HG03378 (cell line): ENCODE measurements at regions not wholly inside any gene's neighbourhood (a gene's known extent, or its start where the extent isn't known, plus 50 kb on each side); places are given as distances from the start of the nearest gene placed in this dataset.
A peak's percentile ranks its signal among the peaks of the same experiment; 100 is the strongest.

Source experiments
- ATAC-seq: cut with Tn5 transposase; IDR thresholded peaks from one replicate; pipeline ENCODE4 v1.9.1; 2021; ENCODE audit warnings: mild to moderate bottlenecking, moderate library complexity; ENCODE audit not compliant: unreplicated experiment

DNA sequence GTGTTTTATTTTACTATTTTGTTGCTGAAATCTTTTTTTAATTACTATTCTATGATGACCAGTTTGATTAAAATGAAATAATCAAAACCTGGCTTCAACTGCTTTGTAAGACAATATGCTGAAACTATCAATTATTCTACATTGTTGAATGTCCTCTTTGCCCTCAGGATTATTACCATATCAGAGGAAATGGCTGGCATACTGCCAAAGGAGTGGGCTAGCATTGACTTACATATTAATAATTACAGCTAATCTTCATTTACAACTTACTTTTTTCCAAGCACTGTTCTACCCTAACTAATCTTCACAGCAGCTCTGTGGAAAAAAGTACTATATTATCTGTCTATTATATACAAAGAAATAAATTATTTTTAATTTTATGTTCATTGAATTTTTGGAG, 560.5 kb downstream of the BCKDHB start:
- no peak for ATAC-seq

DNA sequence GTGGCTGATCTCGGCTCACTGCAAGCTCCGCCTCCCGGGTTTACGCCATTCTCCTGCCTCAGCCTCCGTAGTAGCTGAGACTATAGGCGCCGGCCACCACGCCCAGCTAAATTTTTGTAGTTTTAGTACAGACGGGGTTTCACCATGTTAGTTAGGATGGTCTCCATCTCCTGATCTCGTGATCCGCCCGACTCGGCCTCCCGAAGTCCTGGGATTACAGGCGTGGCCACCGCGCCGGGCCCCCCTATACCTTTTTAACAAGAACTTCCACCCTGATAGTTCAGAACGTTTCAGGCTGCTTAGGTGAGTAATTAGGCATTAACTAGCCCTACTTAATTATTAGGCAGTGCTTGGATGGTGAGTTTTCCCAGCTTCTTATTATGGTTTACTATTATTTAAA, 552.5 kb downstream of the BCKDHB start:
- ATAC-seq = no peak

DNA sequence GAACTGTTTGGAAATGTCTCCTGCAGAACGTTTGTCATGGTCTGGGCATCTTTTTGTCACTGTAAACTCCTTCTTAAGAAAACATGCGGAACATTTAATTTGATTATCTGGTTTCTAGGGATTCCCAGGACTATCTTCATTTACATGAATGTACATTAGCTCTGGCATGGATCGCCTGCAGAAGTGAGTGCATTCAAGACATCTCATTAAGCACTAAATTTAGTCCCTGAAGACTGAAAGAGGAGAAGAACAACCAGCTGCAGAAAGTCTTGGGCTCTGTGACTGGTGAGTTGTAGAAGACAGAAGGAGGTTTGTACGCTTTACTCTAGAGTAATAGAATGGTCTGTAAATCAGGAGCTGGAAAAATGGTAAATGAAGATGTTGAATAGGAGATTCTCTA, 540.7 kb downstream of the BCKDHB start:
- ATAC-seq = no peak

DNA sequence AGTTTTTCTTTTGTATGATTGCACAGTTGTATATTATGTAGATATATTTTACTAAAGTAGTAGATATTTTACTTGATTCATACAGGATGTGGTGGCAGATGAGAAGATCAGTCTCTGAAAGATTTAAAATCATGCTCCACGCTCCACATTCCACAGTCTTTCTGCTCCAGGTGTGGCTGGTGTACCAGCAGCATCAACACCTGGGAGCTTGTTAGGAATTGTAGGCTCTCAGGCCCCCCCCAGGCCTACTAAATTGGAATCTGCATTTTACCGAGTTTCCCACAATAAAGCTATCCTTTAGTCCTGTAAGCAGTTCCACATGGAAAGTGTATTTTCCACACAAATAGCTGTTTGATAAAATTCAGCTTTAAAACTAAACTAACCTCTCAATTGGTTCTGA, 537.4 kb downstream of the BCKDHB start:
- ATAC-seq = no peak

DNA sequence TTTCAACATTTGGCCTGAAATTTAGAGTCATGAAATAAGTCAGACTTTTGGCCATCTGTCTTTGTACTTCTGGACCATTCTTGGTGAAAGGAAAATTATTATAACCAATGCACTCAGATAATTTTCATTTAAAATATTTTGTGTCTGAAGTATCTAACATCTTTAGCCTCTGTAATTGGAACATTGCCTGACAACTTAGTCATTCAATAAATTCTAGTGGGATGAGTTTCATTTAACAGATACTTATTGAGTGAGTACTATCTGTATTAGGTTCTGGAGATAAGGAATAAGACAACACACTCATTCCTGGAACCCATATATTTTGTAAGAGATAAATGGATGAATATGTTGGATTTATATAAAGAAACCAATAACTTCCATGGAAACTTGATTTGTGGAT, 536.0 kb downstream of the BCKDHB start:
- no peak for ATAC-seq

DNA sequence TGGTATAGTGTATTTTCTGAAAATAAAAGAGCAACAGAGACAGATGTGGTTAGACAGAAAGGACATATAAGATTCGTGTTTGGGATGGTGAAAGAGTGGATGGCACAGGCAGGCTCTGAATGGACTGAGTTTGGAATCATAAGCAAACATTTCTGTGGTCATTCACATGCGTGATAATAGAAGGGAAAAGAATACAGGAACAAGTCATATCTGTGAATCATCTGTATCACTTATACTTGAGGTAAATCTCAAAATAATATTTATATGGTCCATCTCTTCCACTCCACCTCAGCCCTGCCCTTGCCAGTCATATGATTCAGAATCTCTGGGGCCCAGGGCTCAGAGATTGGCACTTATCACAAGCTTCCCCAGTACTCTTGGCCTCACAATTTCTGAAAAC, 535.1 kb downstream of the BCKDHB start:
- no peak for ATAC-seq

DNA sequence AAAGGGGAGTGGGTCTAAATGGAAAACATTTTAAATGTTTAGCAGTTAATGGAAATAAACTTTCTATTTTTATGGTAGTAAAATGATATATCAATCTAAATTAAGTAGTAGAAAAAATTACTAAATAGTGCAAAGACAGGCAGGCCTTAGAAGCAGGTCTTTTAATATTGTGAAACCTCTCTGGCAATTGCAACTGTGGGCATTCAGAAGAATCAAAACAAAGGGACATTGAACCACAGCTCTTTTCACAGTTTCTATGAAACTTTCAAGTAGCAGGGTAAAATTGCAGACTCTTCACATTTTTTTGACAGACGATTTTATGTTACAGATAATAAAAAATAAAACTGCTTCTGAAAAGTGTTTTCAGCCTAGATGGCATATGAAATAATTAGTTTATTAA, 533.7 kb downstream of the BCKDHB start:
- no peak for ATAC-seq

DNA sequence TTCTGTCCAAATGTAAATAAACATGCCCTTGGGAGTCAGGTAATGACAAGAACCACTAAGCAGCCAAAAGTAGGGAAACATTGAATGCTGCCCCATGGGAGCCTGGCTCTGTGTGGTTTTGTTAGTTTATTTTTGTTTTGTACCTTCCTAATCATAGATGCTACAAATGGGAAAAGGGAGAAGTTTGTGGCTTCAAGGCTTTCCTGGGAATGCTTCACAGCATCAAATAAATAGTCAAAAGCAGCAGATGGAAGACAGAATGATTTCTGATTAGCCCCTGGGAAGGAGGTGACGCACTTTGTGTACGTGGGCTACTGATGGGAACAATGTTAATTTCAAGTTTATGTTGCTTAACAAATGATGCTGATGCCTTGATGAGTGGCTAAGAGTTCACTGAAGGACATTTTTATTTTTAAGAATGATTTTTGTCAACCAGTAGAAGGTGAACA, 532.7 kb downstream of the BCKDHB start:
- no peak for ATAC-seq

DNA sequence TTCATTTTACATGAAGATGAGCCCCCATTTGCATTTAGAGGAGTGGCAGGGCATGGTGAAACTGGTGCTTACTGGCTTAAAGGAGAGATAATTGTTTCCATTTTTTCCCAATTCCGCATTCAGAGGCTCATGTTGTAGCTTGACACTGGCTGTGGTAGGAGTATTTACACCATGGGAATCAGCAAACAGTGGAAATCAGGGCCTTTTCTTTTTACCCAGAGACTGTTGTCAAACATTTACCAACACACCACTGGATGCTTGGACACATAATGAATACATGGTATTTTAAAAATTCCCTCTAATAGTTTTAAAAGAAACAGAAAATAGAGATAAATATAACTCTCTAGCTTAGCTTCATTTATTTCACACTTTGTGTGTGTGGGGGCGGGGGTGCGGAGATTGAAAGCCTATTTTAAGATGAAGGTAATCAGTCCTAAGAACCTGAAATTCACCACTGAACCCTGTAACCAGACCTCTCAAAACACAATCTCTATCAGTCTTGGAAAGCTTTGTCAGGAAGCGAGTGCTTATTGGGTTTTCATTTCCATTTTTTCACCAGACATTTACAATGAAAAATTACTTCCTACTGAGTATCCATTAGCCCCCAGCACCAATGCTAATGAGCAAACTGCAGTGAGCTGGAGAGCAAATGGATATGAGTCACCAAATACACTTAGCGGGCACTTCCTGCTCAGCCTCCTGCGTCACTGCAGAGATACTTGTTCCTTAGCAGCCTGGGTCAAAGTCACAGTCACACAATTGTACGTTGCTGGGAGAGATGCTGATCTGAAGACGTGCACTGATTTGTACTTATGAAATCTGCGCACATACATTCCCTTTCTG, 532.0 kb downstream of the BCKDHB start:
- ATAC-seq = peak; percentile 99

DNA sequence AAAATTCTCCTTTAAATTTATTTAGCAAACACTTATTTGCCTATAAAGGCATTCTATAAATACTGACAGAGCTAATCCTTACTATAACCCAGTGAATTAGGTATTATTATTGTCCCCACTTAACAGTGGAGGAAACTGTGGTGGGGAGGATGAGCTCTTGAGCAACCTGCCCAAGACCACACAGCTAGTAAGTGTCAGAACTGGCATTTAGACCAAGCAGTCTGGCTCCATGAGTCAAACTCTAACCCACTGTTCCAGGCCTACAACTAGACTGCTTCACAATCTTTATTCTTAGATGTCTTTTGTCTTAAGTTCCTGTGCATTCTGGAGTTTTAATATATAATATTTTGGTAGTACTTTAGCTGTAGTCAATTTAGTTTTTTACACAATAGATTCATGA, 530.8 kb downstream of the BCKDHB start:
- ATAC-seq = no peak

DNA sequence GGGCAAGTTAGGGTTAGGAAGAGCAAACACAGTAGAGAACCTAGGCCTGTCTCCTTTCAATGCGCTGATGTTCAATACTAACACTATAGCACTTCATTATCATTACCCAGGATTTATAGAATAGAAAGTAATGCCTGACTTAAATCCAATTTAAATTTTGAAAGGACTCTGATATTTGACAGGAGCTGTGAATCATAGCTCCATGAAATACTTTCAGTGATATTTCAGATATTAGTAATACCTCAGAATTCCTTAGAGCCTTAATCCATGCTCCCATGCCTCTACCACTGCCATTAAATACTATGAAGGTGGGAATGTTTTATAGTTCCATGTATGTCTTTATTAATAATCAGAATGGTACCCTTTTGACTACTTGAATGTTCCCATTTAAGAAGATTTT, 530.2 kb downstream of the BCKDHB start:
- ATAC-seq = no peak

DNA sequence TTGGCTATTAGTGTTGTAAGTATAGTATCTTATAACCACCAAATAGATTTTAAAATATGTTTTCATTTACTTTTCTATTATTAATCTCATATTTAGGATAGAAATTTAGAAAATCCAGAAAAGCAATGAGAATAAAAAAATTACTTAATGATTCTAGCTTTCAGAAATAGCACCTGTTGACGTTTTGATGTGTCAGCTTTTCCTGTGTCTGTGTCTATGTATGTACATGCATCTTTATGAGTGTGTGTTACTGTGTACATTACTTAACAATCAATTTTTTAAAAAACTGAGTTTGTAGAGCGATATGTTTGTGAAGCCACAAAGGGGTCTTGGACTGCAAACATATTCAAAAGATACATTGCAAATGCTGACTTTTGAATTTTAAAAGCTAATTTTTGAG, 526.9 kb downstream of the BCKDHB start:
- no peak for ATAC-seq

DNA sequence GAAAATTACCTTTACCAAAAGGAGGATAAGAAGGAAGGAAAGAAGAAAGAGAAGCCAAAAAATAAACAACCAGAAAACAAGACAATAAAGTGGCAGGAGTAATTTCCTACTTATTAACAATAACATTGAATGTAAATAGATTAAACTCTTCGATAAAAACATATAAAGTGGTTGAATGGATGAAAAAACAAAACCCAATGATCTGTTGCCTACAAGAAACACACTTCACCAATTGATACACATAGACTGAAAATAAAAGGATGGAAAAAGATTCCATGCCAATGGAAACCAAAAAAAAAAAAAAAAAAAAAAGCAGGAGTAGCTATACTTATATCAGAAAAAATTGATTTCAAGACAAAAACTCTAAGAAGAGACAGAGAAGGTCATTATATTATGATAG, 518.9 kb downstream of the BCKDHB start:
- no peak for ATAC-seq

DNA sequence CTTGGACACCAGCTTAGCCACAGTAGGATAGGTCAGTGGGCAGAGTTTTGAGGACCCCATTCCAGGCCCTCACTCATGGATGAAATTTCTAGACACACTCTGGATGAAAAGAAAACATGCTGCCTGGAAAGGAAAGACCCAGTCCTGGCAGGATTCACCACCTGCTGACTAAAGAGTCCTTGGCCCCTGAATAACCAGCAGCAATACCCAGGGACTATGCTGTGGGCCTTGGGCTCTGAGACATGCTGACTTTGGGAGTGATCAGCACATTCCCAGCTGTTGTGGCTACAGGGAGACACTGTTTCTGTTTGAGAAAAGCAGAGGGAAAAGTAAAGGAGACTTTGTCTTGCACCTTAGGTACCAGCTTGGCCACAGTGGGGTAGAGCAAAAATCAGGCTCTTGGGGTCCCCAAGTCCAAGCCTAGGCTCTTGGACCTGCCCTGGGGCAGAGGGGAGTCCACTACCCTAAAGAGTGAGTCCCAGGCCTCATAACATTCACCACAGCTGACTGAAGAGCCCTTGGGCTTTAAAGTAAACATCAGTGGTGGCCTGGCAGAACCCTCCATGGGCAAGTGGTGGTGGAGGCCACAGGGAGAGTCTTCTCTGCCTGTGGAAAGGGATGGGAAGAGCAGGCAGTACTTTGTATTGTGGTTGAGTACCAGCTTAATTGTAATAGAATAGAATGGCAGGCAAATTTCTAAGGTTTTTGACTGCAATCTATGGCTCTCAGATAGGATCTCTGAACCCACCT, 516.8 kb downstream of the BCKDHB start:
- no peak for ATAC-seq

DNA sequence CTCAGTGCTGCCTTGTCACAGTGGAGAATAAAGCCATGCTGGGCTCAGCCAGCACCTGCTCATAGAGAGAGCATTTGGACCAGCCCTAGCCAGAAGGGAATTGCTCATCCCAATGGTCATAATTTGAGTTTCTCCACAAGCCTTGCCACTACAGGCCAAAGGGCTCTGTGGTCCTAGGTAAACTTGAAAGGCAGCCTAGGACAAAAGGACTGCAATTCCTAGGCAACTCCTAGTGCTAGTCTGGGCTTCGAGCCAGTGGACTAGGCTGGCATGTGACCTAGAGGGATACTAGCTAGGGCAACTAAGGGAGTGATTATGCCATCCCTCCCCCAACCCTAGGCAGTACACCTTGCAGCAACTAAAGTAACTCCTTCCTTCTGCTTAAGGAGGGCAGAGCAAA, 516.2 kb downstream of the BCKDHB start:
- no peak for ATAC-seq

DNA sequence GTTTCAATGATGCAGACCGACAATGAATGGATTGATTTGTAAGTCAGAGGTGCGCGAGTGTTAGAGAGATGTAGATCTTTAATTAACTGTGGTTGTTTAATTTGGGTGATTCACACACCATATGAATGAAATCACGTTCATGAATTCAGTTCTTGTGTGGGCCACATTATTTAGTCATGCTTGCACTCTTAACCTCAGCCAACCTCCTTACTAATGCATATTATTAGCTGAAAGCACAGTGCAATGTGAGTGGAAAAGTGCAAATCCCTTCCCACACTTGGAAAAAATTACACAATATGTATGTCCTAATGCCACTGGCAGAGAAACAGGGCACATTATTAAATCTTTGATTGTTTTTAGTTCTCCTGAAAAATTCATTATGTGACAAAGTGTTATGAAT, 512.5 kb downstream of the BCKDHB start:
- no peak for ATAC-seq

DNA sequence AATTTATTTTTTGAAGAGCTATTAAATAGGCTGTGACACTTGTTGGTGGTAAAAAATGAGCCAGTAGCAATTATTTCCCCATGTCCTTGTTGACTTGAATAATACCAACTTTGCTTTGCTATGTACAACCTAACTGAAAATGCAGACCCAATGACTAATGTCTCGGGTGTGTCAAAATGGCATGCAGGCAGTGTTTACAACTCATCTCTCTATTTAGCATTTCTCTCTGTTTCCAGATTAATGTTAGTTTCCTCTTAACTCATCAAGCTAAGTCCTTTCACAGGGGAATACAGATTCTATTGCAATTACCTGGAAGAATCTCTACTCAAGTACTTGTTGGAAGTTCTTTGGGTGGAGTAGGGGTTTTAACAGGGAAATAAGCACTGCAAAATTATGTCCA, 504.4 kb downstream of the BCKDHB start:
- ATAC-seq = no peak

DNA sequence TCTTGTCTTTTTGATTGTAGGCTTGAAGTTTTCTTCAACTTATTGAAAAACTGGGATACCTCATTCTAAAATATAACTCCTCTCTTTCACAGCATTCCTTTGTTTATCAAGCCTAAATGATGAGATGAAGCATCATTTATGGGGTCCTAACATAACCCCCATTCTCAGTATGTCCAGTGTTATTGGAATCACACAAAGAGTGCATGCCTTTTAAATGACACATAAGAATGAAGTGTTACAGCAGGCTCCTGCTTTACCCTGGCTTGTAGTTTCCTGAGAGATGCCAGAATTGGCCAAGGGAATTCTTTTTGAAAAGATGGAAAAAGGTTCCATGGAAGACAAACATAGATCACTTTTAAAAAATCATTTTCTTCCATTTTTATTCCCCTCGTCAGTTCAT, 502.4 kb downstream of the BCKDHB start:
- ATAC-seq = no peak

DNA sequence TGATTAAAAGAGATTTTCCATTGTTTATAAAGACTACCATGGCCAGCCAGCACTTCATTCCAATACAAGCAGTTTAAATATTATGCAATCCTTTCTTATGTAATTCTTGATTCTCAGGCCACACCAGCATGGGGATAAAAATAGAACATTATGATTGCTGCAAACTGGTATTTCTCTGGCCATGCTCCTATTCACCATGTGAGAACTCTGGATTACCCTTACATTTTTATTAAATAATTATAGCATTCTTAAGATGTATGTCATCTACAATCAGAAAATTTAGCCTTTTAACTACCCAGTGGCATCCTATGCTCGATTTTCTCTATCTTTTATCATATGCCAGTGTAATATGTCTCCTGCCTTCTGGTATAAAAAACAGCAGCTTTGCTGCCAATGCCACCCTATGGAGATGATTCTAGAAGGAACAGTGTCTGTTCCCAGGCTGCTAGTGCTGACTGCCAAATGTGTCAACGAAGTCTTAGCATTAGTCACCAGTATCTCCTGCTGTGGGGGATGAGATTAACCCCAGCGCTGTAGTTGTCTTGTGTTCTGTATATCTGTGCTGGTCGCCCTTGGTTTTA, 501.4 kb downstream of the BCKDHB start:
- no peak for ATAC-seq

DNA sequence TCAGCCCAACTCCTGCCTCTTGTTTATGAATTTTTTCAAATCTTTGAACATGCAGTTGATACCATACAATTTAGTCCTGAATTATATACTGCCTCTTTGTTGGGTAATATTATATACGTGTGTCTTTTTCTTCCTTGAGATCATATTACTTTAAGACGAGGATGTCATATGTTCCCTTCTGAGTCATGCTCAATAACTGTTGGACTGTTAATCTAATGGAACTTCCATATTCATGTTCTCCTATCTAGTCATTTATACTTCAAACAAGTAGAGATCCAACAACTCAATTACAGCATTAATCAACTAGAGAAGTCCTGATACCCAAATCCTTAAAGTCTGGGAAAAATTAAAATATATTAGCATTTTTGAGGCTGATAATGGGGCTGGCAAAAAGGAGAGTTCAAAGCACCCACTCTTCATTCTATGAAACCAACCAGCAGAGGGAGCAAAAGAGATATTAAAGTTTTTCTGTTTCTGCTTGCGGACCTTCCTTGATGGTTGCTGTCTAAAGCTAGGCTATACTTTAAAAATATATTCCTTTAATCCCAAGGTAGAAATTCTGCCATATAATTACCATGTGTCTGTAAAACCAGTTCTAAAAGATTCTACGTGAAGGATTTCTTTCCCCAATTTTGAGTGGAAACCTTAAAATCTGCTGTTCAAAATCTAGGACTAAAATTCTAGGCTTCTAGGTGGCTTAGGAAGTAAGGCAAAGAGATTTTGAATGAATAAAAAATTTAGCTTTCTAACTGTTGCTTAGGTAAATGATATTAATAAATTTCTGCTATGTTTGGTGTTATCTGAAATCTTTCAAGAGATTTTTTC, 498.9 kb downstream of the BCKDHB start:
- peak; percentile 76 for ATAC-seq

DNA sequence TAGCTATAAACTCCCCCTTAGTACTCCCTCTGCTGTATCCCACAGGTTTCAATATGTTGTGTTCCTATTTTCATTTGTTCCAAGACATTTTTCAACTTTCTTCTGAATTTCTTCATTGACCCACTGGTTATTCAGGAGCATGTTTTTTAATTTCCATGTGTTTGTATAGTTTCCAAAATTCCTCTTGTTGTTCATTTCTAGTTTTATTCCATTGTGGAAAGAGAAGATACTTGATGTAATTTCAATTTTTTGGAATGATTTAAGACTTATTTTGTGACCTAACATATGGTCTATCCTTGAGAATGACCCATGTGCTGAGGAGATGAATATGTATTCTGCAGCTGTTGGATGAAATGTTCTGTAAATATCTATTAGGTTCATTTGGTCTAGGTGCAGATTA, 497.2 kb downstream of the BCKDHB start:
- no peak for ATAC-seq
